Heart left ventricle (tissue), 16 donors: ENCODE measurements at regions not wholly inside any gene's neighbourhood (a gene's known extent, or its start where the extent isn't known, plus 50 kb on each side); places are given as distances from the start of the nearest gene placed in this dataset.
A peak's percentile ranks its signal among the peaks of the same experiment; 100 is the strongest.

Experiments
- ATAC-seq, 4 donors: fragments of 200-7000 bp; cut with Tn5 transposase; one replicate each; pipeline ENCODE4 v1.9.1; 2020 to 2022; ENCODE audit warnings: moderate library complexity in 4 of 4, mild to moderate bottlenecking in 3 of 4, moderate number of reproducible peaks in 1 of 4
- DNase-seq, 5 donors: peaks; one replicate each; pipeline ENCODE4 v3.0.0-alpha.2; 2020
- H3K27ac ChIP-seq, 12 donors: fragments of 200-600 bp; sonication (generic) in 4 of 12; one replicate each; pipeline versions ENCODE4 v1.5.0 to v1.8.0; 2016 to 2022; ENCODE audit warnings: mild to moderate bottlenecking in 2 of 12
- H3K27me3 ChIP-seq, 9 donors: fragments of 200-600 bp; sonication (generic) in 2 of 9; one replicate each; pipeline versions ENCODE4 v1.5.1 to v1.8.0; 2016 to 2022; ENCODE audit warnings: mild to moderate bottlenecking in 3 of 9
- H3K36me3 ChIP-seq, 9 donors: fragments of 200-600 bp; sonication (generic) in 2 of 9; one replicate each; pipeline versions ENCODE4 v1.5.0 to v1.8.0; 2018 to 2022; ENCODE audit warnings: mild to moderate bottlenecking in 2 of 9
- H3K4me1 ChIP-seq, 12 donors: fragments of 200-600 bp; sonication (generic) in 4 of 12; one replicate each; pipeline versions ENCODE4 v1.5.0 to v1.8.0; 2016 to 2022; ENCODE audit warnings: mild to moderate bottlenecking in 3 of 12
- H3K4me3 ChIP-seq, 12 donors: fragments of 200-600 bp; sonication (generic) in 4 of 12; one replicate each; pipeline versions ENCODE4 v1.5.0 to v1.8.0; 2017 to 2022; ENCODE audit warnings: mild to moderate bottlenecking in 9 of 12, moderate library complexity in 4 of 12
- H3K9me3 ChIP-seq, 12 donors: fragments of 200-600 bp; sonication (generic) in 4 of 12; one replicate each; pipeline versions ENCODE4 v1.5.0 to v1.8.0; 2016 to 2022; ENCODE audit warnings: mild to moderate bottlenecking in 1 of 12
- CTCF ChIP-seq, 12 donors: fragments of 200-600 bp; sonication (generic) in 4 of 12; IDR thresholded peaks; one replicate each; pipeline versions ENCODE4 v1.5.0 to v1.8.0; 2018 to 2022; ENCODE audit warnings: antibody characterized with exemption in 12 of 12, mild to moderate bottlenecking in 5 of 12
- POLR2A ChIP-seq, 2 donors: fragments of 450-650 bp; IDR thresholded peaks; one replicate each; pipeline ENCODE4 v1.6.1; 2017; ENCODE audit warnings: antibody characterized with exemption in 2 of 2, mild to moderate bottlenecking in 2 of 2, moderate library complexity in 2 of 2
- WGBS, 4 donors: extraction: QIAGEN DNeasy Blood & Tissue Kit in 2 of 4; methylation state at CpG; one replicate each; pipeline versions ENCODE4 v1.1.5 to v1.1.7; 2013 to 2018; 5-methylcytosine and 5-hydroxymethylcytosine counted together
- intact Hi-C, 10 donors: fragments of 100-400 bp; cut with DNase I; formaldehyde crosslinking; loops; one replicate each; pipeline versions ENCODE4 v1.11.1 to v1.14.2; 2022
- donor health status: ischemic (EF 13 %, LVEDD 7.1; RV severe dilation, severe dysfunction).
- donor health status: healthy with polysubstance abuse.
- donor health status: DM: no; HTN: yes; CAD: no.
- donor health status: DM: no; HTN: no; CAD: no.
- donor health status: ischemic (EF 25% LVEDD 6.9; RV normal size, moderate dysfunction).
- donor health status: ischemic (EF 25% LVEDD 5.7; RV mildly dilated, moderate dysfunction).
- donor health status: healthy.
- donor health status: DM: yes; HTN: yes; CAD: no.
- donor health status: ischemic (EF 35%, LVEDD 5.7; RV mildly dilated, moderate dysfunction).
- donor health status: nonischemic (EF 11% LVEDD 7.7; RV severe dilation, severe dysfunction).
- donor health status: DM: yes; HTN: yes; CAD: no.
- donor health status: PGD.
- donor health status: ischemic (EF 29% LVEDD 5.4; RV normal size, mild dysfunction).
- donor health status: nonischemic (EF 23%, LVEDD 6.1; RV moderate dilation, normal function).

- Histone ChIP-seq H3K4me1 (peaks cover 0 to 13% (median 0%) of the 10 kb centered on the region in 12 donors), H3K9me3 (peaks cover 0 to 7% (median 0%) of the 10 kb centered on the region in 12 donors), H3K36me3 (no peaks in the 10 kb centered on the region), H3K27ac (peak overlapping the region in 4 of 12 donors; percentile 5 to 61 (median 26)), H3K4me3 (no peak overlapping the region), H3K27me3 (no peaks in the 10 kb centered on the region)
- WGBS, 4 donors = 49 to 60% (median 55%) methylated on average over 2 of the region's 2 CpGs
- intact Hi-C loops = no loop called here
- TF ChIP-seq POLR2A (IDR thresholded peaks at IDR 0.05) (no peak), CTCF (IDR thresholded peaks at IDR 0.05) (no peak)
- no peak for ATAC-seq
- DNase-seq = no peak
Measured at GRCh38 chr18:1103537-1103936, 198.9 kb downstream of the ADCYAP1 start.

GRCh38 chr18:1104181-1104881, 199.7 kb downstream of the ADCYAP1 start:
- Histone ChIP-seq H3K4me1 (peaks cover 0 to 13% (median 0%) of the 10 kb centered on the region in 12 donors), H3K27ac (peak overlapping the region in 3 of 12 donors; percentile 18 to 59 (median 46)), H3K4me3 (no peak overlapping the region), H3K27me3 (no peaks in the 10 kb centered on the region), H3K36me3 (no peaks in the 10 kb centered on the region), H3K9me3 (peaks cover 0 to 7% (median 0%) of the 10 kb centered on the region in 12 donors)
- intact Hi-C loops = no loop called here
- TF ChIP-seq CTCF (IDR thresholded peaks at IDR 0.05) = no peak
- no peak for TF ChIP-seq POLR2A (IDR thresholded peaks at IDR 0.05)
- DNase-seq (no peak), ATAC-seq (peak in 3 of 4 donors; percentile 52 to 67 (median 63))
- WGBS, 4 donors = 50 to 54% (median 51%) methylated on average over 4 of the region's 4 CpGs

GRCh38 chr18:1124495-1124894, 219.8 kb downstream of the ADCYAP1 start:
- no peak for ATAC-seq
- no peak overlapping the region for H3K4me3 ChIP-seq

More at GRCh38 chr18:1124495-1124894, 219.8 kb downstream of the ADCYAP1 start:
- DNase-seq = no peak
- WGBS, 4 donors = 89 to 93% (median 92%) methylated on average over 2 of the region's 2 CpGs
- Histone ChIP-seq H3K9me3 (peaks cover 0 to 12% (median 0%) of the 10 kb centered on the region in 12 donors), H3K36me3 (no peaks in the 10 kb centered on the region), H3K27ac (no peak overlapping the region), H3K4me1 (no peaks in the 10 kb centered on the region), H3K27me3 (no peaks in the 10 kb centered on the region)
- TF ChIP-seq CTCF (IDR thresholded peaks at IDR 0.05) (no peak), POLR2A (IDR thresholded peaks at IDR 0.05) (no peak)
- intact Hi-C loops = loop anchor here in 1 of 10 donors (5.0 kb wide), 1 partner anchor 102 kb away; no protein-coding TSS in a partner anchor
